SK-N-MC (cell line): ENCODE measurements at regions not wholly inside any gene's neighbourhood (a gene's known extent, or its start where the extent isn't known, plus 50 kb on each side); places are given as distances from the start of the nearest gene placed in this dataset.

Experiments used
- DNase-seq: peaks from one replicate; pipeline ENCODE4 v3.0.0-alpha.2; 2011; ENCODE audit warnings: low read depth, low spot score
- H3K27ac ChIP-seq: fragments of 200-600 bp; sonication (generic); 2 replicates; pipeline ENCODE4 v1.5.1; 2016; ENCODE audit warnings: mixed run types
- H3K36me3 ChIP-seq: fragments of 200-600 bp; sonication (generic); 2 replicates; pipeline ENCODE4 v1.6.1; 2017; ENCODE audit warnings: antibody characterized with exemption, low read length, mixed read lengths; ENCODE audit not compliant: insufficient read depth
- H3K4me3 ChIP-seq: fragments of 200-600 bp; sonication (generic); 2 replicates; pipeline ENCODE4 v1.5.1; 2016
- H3K9ac ChIP-seq: fragments of 200-600 bp; sonication (generic); 2 replicates; pipeline ENCODE4 v1.8.0; 2017; ENCODE audit warnings: mixed run types, mixed read lengths; ENCODE audit not compliant: insufficient read length
- H3K9me3 ChIP-seq: fragments of 200-600 bp; sonication (generic); 2 replicates; pipeline ENCODE4 v1.6.1; 2017; ENCODE audit warnings: low read depth, mild to moderate bottlenecking, antibody characterized with exemption, low read length, moderate library complexity, mixed read lengths
- EZH2 ChIP-seq: fragments of 200-600 bp; sonication (generic); IDR thresholded peaks from one replicate; pipeline ENCODE4 v1.6.1; 2017; ENCODE audit warnings: antibody characterized with exemption
- FOXP2 ChIP-seq: optimal IDR thresholded peaks from 2 replicates; pipeline ENCODE3; 2011; ENCODE audit warnings: mild to moderate bottlenecking, moderate library complexity; ENCODE audit not compliant: insufficient read depth; ENCODE audit errors: extremely low read length, control extremely low read depth
- POLR2AphosphoS5 ChIP-seq: IDR thresholded peaks from 2 replicates; pipeline ENCODE4 v1.6.1; 2012; ENCODE audit warnings: mild to moderate bottlenecking, low read depth, low read length, borderline replicate concordance

GRCh38 chr9:26597542-26598149 is 295.0 kb downstream of the CAAP1 start:
- Histone ChIP-seq H3K4me3 (no peak overlapping the region), H3K9me3 (no peaks in the 10 kb centered on the region), H3K9ac (no peak overlapping the region), H3K27ac (no peak overlapping the region), H3K36me3 (no peaks in the 10 kb centered on the region)
- TF ChIP-seq FOXP2: no peak
- DNase-seq: no peak

- no peaks in the 10 kb centered on the region for H3K36me3 ChIP-seq
- no peak overlapping the region for H3K4me3 ChIP-seq
- H3K9ac ChIP-seq: no peak overlapping the region
- H3K9me3 ChIP-seq: no peaks in the 10 kb centered on the region
- TF ChIP-seq EZH2 (no peak), POLR2AphosphoS5 (no peak), FOXP2 (no peak)
- no peak overlapping the region for H3K27ac ChIP-seq
- no peak for DNase-seq
These were observed 313.5 kb downstream of the CAAP1 start for GRCh38 chr9:26579056-26579455.

- no peaks in the 10 kb centered on the region for H3K9me3 ChIP-seq
These were observed 317.6 kb downstream of the CAAP1 start for GRCh38 chr9:26574898-26575440.

GRCh38 chr9:26574256-26574655 is 318.3 kb downstream of the CAAP1 start:
- no peak overlapping the region for H3K9ac ChIP-seq
- H3K9me3 ChIP-seq: no peaks in the 10 kb centered on the region
- H3K27ac ChIP-seq: no peak overlapping the region
- H3K4me3 ChIP-seq: no peak overlapping the region
- no peak for DNase-seq
- no peak for TF ChIP-seq FOXP2
- TF ChIP-seq POLR2AphosphoS5: no peak
- no peak for TF ChIP-seq EZH2
- no peaks in the 10 kb centered on the region for H3K36me3 ChIP-seq

More at GRCh38 chr9:26574898-26575440, 317.6 kb downstream of the CAAP1 start:
- TF ChIP-seq FOXP2 (no peak), POLR2AphosphoS5 (no peak), EZH2 (no peak)
- DNase-seq: no peak
- no peak overlapping the region for H3K27ac ChIP-seq
- H3K4me3 ChIP-seq: no peak overlapping the region
- no peak overlapping the region for H3K9ac ChIP-seq
- no peaks in the 10 kb centered on the region for H3K36me3 ChIP-seq

GRCh38 chr9:26567976-26568375 is 324.6 kb downstream of the CAAP1 start:
- no peaks in the 10 kb centered on the region for H3K36me3 ChIP-seq
- no peak for TF ChIP-seq FOXP2
- TF ChIP-seq POLR2AphosphoS5: no peak
- TF ChIP-seq EZH2: no peak
- H3K27ac ChIP-seq: no peak overlapping the region
- H3K9ac ChIP-seq: no peak overlapping the region
- DNase-seq: no peak
- no peak overlapping the region for H3K4me3 ChIP-seq
- H3K9me3 ChIP-seq: no peaks in the 10 kb centered on the region

- DNase-seq: no peak
- Histone ChIP-seq H3K9me3 (no peaks in the 10 kb centered on the region), H3K4me3 (no peak overlapping the region), H3K36me3 (no peaks in the 10 kb centered on the region), H3K9ac (no peak overlapping the region), H3K27ac (no peak overlapping the region)
- TF ChIP-seq EZH2 (no peak), POLR2AphosphoS5 (no peak)
These were observed 326.5 kb downstream of the CAAP1 start for GRCh38 chr9:26566141-26566540.

- Histone ChIP-seq H3K4me3 (no peak overlapping the region), H3K27ac (no peak overlapping the region), H3K9ac (no peak overlapping the region), H3K9me3 (no peaks in the 10 kb centered on the region), H3K36me3 (no peaks in the 10 kb centered on the region)
- TF ChIP-seq POLR2AphosphoS5: no peak
- no peak for TF ChIP-seq FOXP2
- TF ChIP-seq EZH2: no peak
- no peak for DNase-seq
These were observed 327.5 kb downstream of the CAAP1 start for GRCh38 chr9:26565118-26565517.

- H3K9ac ChIP-seq: no peak overlapping the region
- H3K9me3 ChIP-seq: no peaks in the 10 kb centered on the region
- no peak for DNase-seq
- TF ChIP-seq FOXP2 (no peak), POLR2AphosphoS5 (no peak), EZH2 (no peak)
- H3K27ac ChIP-seq: no peak overlapping the region
- H3K4me3 ChIP-seq: no peak overlapping the region
- H3K36me3 ChIP-seq: no peaks in the 10 kb centered on the region
These were observed 330.3 kb downstream of the CAAP1 start for GRCh38 chr9:26562338-26562737.

GRCh38 chr9:26561928-26562327 is 330.7 kb downstream of the CAAP1 start:
- H3K4me3 ChIP-seq: no peak overlapping the region
- no peaks in the 10 kb centered on the region for H3K36me3 ChIP-seq
- no peak for TF ChIP-seq POLR2AphosphoS5
- TF ChIP-seq FOXP2: no peak
- no peak for TF ChIP-seq EZH2
- no peak overlapping the region for H3K27ac ChIP-seq
- no peak for DNase-seq
- H3K9ac ChIP-seq: no peak overlapping the region
- H3K9me3 ChIP-seq: no peaks in the 10 kb centered on the region
